ENCODE measurements at regions not wholly inside any gene's neighbourhood (a gene's known extent, or its start where the extent isn't known, plus 50 kb on each side); places are given as distances from the start of the nearest gene placed in this dataset.

DNA sequence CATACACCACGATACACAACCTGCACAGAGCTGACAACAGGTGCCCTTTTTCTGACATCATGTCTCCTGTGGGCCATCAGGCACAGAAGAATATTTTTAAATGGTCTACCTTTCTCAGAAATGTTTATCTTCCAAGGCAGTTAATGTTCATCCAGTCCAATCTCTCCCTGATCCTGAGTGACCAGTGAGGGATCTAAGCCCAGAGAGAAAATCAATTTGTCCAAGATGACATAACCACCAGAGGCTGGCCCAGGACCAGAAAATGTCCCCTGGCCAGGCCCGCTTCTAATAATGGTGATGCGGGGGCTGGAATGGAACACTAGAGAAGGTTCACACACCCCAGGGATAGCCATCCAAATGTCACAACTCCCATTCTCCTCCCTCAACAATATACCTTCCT lies 357.9 kb upstream of the KIF2A start:
- 87% methylated on average over 3 of the region's 3 CpGs; no CpG with 5 or more reads in 1 of the 2 experiments for WGBS, 2 experiments (ENCODE audit: extremely low coverage in 1 of 2, insufficient coverage in 1 of 2, insufficient read length in 1 of 2, insufficient replicate concordance in 2 of 2, low coverage in 1 of 2, low lambda C conversion rate in 2 of 2, missing lambda C conversion rate in 1 of 2)
- Histone ChIP-seq H2BK12ac (ENCODE audit: low read depth, low read length) (no peak overlapping the region), H3K4ac (replicated peaks; ENCODE audit: insufficient read length, low read depth, low read length) (no peak overlapping the region), H2AFZ (ENCODE audit: low read length) (no peak overlapping the region), H2BK15ac (ENCODE audit: low read length) (no peak overlapping the region), H2BK120ac (replicated peaks; ENCODE audit: low read depth, low read length) (no peak overlapping the region), H2BK20ac (ENCODE audit: low read length) (no peak overlapping the region), H4K91ac (replicated peaks; ENCODE audit: insufficient read length, low read length) (no peak overlapping the region), H3K79me2 (ENCODE audit: control insufficient read depth in 1 of 2, insufficient read depth in 2 of 2, low read length in 2 of 2) (no peaks in the 10 kb centered on the region), H3K18ac (ENCODE audit: extremely low read depth, low read length) (no peak overlapping the region), H3K56ac (replicated peaks; ENCODE audit: insufficient read length, low read depth, low read length) (no peak overlapping the region), H2AK5ac (ENCODE audit: low read depth, low read length) (no peak overlapping the region), H3K23ac (ENCODE audit: insufficient read length) (no peak overlapping the region), H3K4me1 (replicated peaks in 1 of 4; ENCODE audit: control insufficient read depth in 3 of 4, insufficient read depth in 4 of 4, low read length in 3 of 4) (no peaks in the 10 kb centered on the region; a peak in 1 of 7 replicates), H3K4me2 (ENCODE audit: insufficient read depth in 1 of 2, low read depth in 2 of 2, low read length in 2 of 2) (no peak overlapping the region), H3K27ac (ENCODE audit: low read depth, low read length) (no peak overlapping the region), H3K79me1 (ENCODE audit: low read depth, low read length) (no peaks in the 10 kb centered on the region), H4K8ac (ENCODE audit: extremely low read depth, insufficient read depth, low read length) (no peak overlapping the region), H3K9me3 (ENCODE audit: insufficient read depth in 2 of 2, low read depth in 1 of 2, low read length in 1 of 2) (no peaks in the 10 kb centered on the region), H3K9ac (replicated peaks in 1 of 4; ENCODE audit: extremely low read depth in 1 of 4, low read depth in 3 of 4, low read length in 3 of 4) (no peak overlapping the region), H3K4me3 (ENCODE audit: extremely low read depth in 1 of 4, insufficient read depth in 2 of 4, low read depth in 3 of 4, low read length in 4 of 4) (no peak overlapping the region), H3K23me2 (ENCODE audit: low read depth, low read length) (no peaks in the 10 kb centered on the region), H4K20me1 (replicated peaks in 1 of 2; ENCODE audit: control insufficient read depth in 1 of 2, insufficient read depth in 2 of 2, low read length in 2 of 2) (no peaks in the 10 kb centered on the region), H3K27me3 (replicated peaks in 1 of 4; ENCODE audit: control insufficient read depth in 3 of 4, extremely low read depth in 1 of 4, insufficient read depth in 3 of 4, low read length in 3 of 4) (no peaks in the 10 kb centered on the region), H3K36me3 (ENCODE audit: control insufficient read depth in 2 of 4, insufficient read depth in 4 of 4, low read length in 3 of 4) (no peaks in the 10 kb centered on the region), H2BK5ac (ENCODE audit: low read depth, low read length) (no peak overlapping the region), H3K14ac (ENCODE audit: insufficient read length) (no peak overlapping the region), H4K5ac (ENCODE audit: insufficient read length, low read depth, low read length) (no peak overlapping the region)
- ChIA-PET CTCF (ENCODE audit: partially characterized antibody) (no interaction called here), POLR2A (ENCODE audit: partially characterized antibody) (no interaction called here)
- DNase-seq (ENCODE audit: low read depth in 1 of 2, low spot score in 2 of 2) (no peak), FAIRE-seq (no peak)
- TF ChIP-seq FOSL1 (IDR thresholded peaks at IDR 0.05; ENCODE audit: insufficient read depth, low read depth, low read length) (no peak), SRF (IDR thresholded peaks at IDR 0.05; ENCODE audit: low read depth, low read length) (no peak), BACH1 (IDR thresholded peaks at IDR 0.05; ENCODE audit: low read length) (no peak), RXRA (IDR thresholded peaks at IDR 0.05; ENCODE audit: insufficient read depth, low read depth, low read length) (no peak), SUZ12 (IDR thresholded peaks at IDR 0.05; ENCODE audit: low read length) (no peak), RFX5 (IDR thresholded peaks at IDR 0.05; ENCODE audit: borderline replicate concordance, low read depth, low read length) (no peak), POU5F1 (IDR thresholded peaks at IDR 0.05; ENCODE audit: low read depth, low read length) (no peak), NANOG (IDR thresholded peaks at IDR 0.05; ENCODE audit: insufficient read depth, low read depth, low read length, poor library complexity, severe bottlenecking) (no peak), CBX8 (IDR thresholded peaks at IDR 0.05; ENCODE audit: borderline replicate concordance, low read depth, low read length) (no peak)
- TF ChIP-seq, protein P1, sequence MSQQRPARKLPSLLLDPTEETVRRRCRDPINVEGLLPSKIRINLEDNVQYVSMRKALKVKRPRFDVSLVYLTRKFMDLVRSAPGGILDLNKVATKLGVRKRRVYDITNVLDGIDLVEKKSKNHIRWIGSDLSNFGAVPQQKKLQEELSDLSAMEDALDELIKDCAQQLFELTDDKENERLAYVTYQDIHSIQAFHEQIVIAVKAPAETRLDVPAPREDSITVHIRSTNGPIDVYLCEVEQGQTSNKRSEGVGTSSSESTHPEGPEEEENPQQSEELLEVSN (IDR thresholded peaks at IDR 0.05) = no peak
- TF ChIP-seq, protein P2, sequence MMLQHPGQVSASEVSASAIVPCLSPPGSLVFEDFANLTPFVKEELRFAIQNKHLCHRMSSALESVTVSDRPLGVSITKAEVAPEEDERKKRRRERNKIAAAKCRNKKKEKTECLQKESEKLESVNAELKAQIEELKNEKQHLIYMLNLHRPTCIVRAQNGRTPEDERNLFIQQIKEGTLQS (IDR thresholded peaks at IDR 0.05; ENCODE audit: insufficient read depth, low read depth, low read length) = no peak
- TF ChIP-seq, protein P3, sequence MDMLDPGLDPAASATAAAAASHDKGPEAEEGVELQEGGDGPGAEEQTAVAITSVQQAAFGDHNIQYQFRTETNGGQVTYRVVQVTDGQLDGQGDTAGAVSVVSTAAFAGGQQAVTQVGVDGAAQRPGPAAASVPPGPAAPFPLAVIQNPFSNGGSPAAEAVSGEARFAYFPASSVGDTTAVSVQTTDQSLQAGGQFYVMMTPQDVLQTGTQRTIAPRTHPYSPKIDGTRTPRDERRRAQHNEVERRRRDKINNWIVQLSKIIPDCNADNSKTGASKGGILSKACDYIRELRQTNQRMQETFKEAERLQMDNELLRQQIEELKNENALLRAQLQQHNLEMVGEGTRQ (IDR thresholded peaks at IDR 0.05; ENCODE audit: low read length) = no peak
